Peyer's patch (tissue), 4 donors: ENCODE measurements at regions not wholly inside any gene's neighbourhood (a gene's known extent, or its start where the extent isn't known, plus 50 kb on each side); places are given as distances from the start of the nearest gene placed in this dataset.

Experiments used
- DNase-seq, 3 donors: peaks; one replicate each; pipeline ENCODE4 v3.0.0-alpha.2; 2017 to 2019
- H3K27ac ChIP-seq, 4 donors: fragments of 200-600 bp; sonication (generic); one replicate each; pipeline ENCODE4 v1.5.1; 2016 to 2019
- H3K27me3 ChIP-seq, 2 donors: fragments of 200-600 bp; sonication (generic); one replicate each; pipeline ENCODE4 v1.5.1; 2019
- H3K36me3 ChIP-seq, 3 donors: fragments of 200-600 bp; sonication (generic); one replicate each; pipeline ENCODE4 v1.5.1; 2016 to 2019
- H3K4me1 ChIP-seq, 4 donors: fragments of 200-600 bp; sonication (generic); one replicate each; pipeline ENCODE4 v1.5.1; 2016 to 2019
- H3K4me3 ChIP-seq, 4 donors: fragments of 200-600 bp; sonication (generic); 1 replicate in 3 of 4; 2 replicates in 1 of 4; pipeline ENCODE4 v1.5.1; 2016 to 2019; ENCODE audit warnings: mild to moderate bottlenecking in 1 of 4
- H3K9me3 ChIP-seq, 4 donors: fragments of 200-600 bp; sonication (generic); one replicate each; pipeline ENCODE4 v1.5.1; 2016 to 2019; ENCODE audit warnings: mild to moderate bottlenecking in 1 of 4
- CTCF ChIP-seq, 6 experiments: fragments of 450-650 bp in 4 of 6; fragments of 200-600 bp in 2 of 6; sonication (generic) in 1 of 6; IDR thresholded peaks; one replicate each; pipeline ENCODE4 v1.5.1; 2017 to 2019; ENCODE audit warnings: antibody characterized with exemption in 6 of 6, mild to moderate bottlenecking in 3 of 6, moderate library complexity in 1 of 6
- POLR2A ChIP-seq, 2 donors: fragments of 450-650 bp; IDR thresholded peaks; one replicate each; pipeline ENCODE4 v1.5.1; 2017; ENCODE audit warnings: antibody characterized with exemption in 2 of 2, mild to moderate bottlenecking in 2 of 2, moderate library complexity in 2 of 2

- no peak overlapping the region for H3K4me3 ChIP-seq
- H3K27me3 ChIP-seq, result no peaks in the 10 kb centered on the region
- no peaks in the 10 kb centered on the region for H3K9me3 ChIP-seq
- no peaks in the 10 kb centered on the region for H3K36me3 ChIP-seq
- H3K4me1 ChIP-seq, result no peaks in the 10 kb centered on the region
- H3K27ac ChIP-seq, result no peak overlapping the region
- no peak for DNase-seq
- TF ChIP-seq POLR2A (IDR thresholded peaks at IDR 0.05), result no peak
- no peak for TF ChIP-seq CTCF (IDR thresholded peaks at IDR 0.05)
These were observed 361.0 kb upstream of the SULF2 start for GRCh38 chr20:48146308-48146707.

- no peak for DNase-seq
- Histone ChIP-seq H3K4me1 (no peaks in the 10 kb centered on the region), H3K27ac (no peak overlapping the region), H3K9me3 (no peaks in the 10 kb centered on the region), H3K36me3 (no peaks in the 10 kb centered on the region), H3K4me3 (no peak overlapping the region), H3K27me3 (no peaks in the 10 kb centered on the region)
- TF ChIP-seq CTCF (IDR thresholded peaks at IDR 0.05) (no peak), POLR2A (IDR thresholded peaks at IDR 0.05) (no peak)
These were observed 358.3 kb upstream of the SULF2 start for GRCh38 chr20:48143435-48144081.

- no peak for DNase-seq
- no peaks in the 10 kb centered on the region for H3K27me3 ChIP-seq
- H3K36me3 ChIP-seq, result no peaks in the 10 kb centered on the region
- no peaks in the 10 kb centered on the region for H3K9me3 ChIP-seq
- H3K4me3 ChIP-seq, result no peak overlapping the region
- no peak for TF ChIP-seq CTCF (IDR thresholded peaks at IDR 0.05)
- no peak for TF ChIP-seq POLR2A (IDR thresholded peaks at IDR 0.05)
- no peak overlapping the region for H3K27ac ChIP-seq
- H3K4me1 ChIP-seq, result no peaks in the 10 kb centered on the region
These were observed 357.2 kb upstream of the SULF2 start for GRCh38 chr20:48142516-48142773.

- no peaks in the 10 kb centered on the region for H3K27me3 ChIP-seq
- H3K27ac ChIP-seq, result no peak overlapping the region
- H3K4me3 ChIP-seq, result no peak overlapping the region
- no peaks in the 10 kb centered on the region for H3K4me1 ChIP-seq
- no peak for TF ChIP-seq POLR2A (IDR thresholded peaks at IDR 0.05)
- no peak for TF ChIP-seq CTCF (IDR thresholded peaks at IDR 0.05)
- no peaks in the 10 kb centered on the region for H3K9me3 ChIP-seq
- H3K36me3 ChIP-seq, result no peaks in the 10 kb centered on the region
- no peak for DNase-seq
These were observed 356.6 kb upstream of the SULF2 start for GRCh38 chr20:48141660-48142515.

- no peak for DNase-seq
- no peak overlapping the region for H3K4me3 ChIP-seq
- H3K27ac ChIP-seq, result no peak overlapping the region
- H3K4me1 ChIP-seq, result no peaks in the 10 kb centered on the region
- H3K9me3 ChIP-seq, result no peaks in the 10 kb centered on the region
- TF ChIP-seq POLR2A (IDR thresholded peaks at IDR 0.05) (no peak), CTCF (IDR thresholded peaks at IDR 0.05) (no peak)
- no peaks in the 10 kb centered on the region for H3K36me3 ChIP-seq
- no peaks in the 10 kb centered on the region for H3K27me3 ChIP-seq
These were observed 354.2 kb upstream of the SULF2 start for GRCh38 chr20:48139262-48140041.
